LNCAP (cell line): ENCODE measurements at regions not wholly inside any gene's neighbourhood (a gene's known extent, or its start where the extent isn't known, plus 50 kb on each side); places are given as distances from the start of the nearest gene placed in this dataset.
A peak's percentile ranks its signal among the peaks of the same experiment; 100 is the strongest.

Experiments
- TF ChIP-seq, protein P1 (sequence below): fragments of 450-650 bp; IDR thresholded peaks from 2 replicates; pipeline ENCODE4 v1.5.1; 2017; ENCODE audit warnings: mild to moderate bottlenecking

DNA sequence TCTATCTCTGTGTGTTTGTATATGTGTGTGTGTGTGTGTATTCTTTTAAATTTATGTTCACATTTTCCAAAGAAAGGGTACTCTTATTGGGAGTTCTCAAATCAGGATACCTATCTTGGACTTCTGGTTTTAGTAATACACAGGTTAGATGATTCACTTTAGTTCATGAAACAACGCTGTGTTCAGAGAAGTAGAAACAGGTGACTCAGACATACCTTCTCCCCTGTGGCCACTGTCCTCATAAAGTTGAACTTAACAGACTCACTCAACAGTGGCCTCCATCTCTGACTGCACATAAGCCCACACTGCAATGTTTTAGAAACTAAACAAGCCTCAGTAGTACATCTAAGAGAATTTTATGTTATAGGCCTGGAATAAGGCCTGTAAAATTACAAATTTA, 566.6 kb upstream of the VRK2 start:
- TF ChIP-seq, protein P1, sequence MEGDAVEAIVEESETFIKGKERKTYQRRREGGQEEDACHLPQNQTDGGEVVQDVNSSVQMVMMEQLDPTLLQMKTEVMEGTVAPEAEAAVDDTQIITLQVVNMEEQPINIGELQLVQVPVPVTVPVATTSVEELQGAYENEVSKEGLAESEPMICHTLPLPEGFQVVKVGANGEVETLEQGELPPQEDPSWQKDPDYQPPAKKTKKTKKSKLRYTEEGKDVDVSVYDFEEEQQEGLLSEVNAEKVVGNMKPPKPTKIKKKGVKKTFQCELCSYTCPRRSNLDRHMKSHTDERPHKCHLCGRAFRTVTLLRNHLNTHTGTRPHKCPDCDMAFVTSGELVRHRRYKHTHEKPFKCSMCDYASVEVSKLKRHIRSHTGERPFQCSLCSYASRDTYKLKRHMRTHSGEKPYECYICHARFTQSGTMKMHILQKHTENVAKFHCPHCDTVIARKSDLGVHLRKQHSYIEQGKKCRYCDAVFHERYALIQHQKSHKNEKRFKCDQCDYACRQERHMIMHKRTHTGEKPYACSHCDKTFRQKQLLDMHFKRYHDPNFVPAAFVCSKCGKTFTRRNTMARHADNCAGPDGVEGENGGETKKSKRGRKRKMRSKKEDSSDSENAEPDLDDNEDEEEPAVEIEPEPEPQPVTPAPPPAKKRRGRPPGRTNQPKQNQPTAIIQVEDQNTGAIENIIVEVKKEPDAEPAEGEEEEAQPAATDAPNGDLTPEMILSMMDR, result no peak

DNA sequence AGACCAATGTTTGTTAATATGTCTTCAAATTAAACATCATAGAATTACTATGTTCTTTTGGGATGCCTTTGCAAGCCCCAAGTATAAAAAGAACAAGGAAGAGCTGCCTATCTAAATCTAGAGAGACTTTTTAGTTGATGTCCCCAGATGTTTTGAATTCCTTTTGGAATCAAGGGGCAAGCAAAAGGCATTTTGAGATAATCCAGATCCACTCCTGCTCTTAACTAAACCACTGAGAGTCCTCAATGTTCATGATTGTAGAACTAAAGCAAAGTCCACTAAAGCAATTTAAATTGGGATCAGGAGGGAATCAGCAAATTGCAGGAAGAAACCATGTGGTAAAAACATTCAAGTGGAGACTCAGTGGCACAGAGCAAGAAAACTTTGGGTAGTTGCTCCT, 558.5 kb upstream of the VRK2 start:
- TF ChIP-seq, protein P1, result no peak

DNA sequence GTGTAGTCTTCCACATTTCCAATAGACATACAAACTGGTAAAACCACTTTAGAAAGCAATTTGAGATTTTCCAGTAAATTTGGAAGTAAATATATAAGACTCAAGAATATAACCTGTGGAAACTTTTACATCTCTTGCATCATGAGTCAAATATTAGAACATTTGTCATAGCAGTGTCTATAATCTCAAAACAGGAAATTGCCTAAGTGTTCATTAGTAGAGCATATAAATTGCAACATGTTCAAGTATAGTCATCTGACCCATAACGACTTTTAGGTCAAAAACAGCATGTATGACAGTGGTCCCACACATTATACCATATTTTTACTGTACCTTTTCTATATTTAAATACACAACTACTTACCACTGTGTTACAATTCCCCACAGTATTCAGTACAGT, 555.9 kb upstream of the VRK2 start:
- TF ChIP-seq, protein P1, result no peak

DNA sequence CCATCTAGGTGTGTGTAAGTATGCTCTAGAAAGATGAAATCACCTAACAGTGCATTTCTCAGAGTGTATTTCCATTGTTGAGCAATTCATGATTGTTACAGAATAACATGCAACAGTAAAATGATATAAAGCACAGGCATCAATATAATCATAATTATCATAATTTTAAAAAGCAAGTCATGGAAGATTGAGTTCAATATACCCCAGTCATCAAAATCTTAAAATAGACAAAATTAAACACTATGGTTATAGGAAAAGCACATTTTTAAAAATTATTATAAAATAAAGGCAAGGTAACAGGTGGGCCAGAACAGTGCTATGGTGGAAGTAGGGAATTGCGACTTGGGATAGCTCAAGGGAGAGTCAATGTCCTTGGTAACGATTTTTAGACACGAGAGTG, 555.4 kb upstream of the VRK2 start:
- TF ChIP-seq, protein P1, result no peak

DNA sequence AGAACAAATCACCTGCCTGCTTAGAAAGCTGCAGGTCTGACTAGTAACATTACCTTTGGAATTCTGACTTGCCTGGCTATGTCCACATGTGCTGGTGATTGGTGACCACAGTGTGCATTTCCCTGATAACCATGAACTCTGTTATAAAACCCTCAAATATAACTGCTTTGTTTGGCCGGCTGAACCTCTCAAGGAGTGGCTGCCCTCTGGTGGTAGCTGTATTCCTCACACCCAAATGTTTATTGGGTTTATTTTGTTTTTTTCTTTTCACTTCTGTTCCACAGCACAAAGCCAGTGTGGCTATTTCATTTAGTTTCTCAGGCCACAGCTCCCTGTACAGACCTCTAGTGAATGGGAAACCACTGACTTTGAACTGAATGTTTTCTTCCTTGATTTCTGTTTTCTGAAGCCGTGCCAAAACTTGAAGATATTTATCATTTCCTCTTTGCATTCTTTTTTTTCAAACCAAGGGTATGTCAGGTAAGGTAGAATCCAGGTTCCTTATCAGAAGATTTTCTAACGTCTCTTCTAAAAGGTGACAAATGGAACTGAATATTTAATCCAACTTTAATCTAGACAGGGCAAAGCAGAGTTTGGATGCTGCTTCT, 549.0 kb upstream of the VRK2 start:
- TF ChIP-seq, protein P1, result peak; percentile 56

DNA sequence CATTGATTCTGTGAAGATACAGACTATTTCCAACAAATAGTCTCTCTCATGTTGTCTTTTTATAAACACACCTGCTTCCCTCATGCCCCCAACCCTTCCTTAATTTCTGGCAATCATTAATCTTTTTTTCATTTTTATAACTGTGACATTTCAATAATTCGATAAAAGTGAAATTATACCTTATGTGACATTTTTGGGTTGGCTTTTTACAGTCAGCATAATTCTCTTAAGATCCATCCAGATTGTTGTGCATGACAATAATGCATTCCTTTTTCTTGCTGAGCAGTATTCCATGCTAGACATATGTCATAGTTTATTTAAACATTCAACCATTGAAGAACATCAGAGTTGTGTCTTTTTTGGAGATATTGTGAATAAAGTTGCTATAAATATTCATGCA, 541.8 kb upstream of the VRK2 start:
- TF ChIP-seq, protein P1, result no peak

DNA sequence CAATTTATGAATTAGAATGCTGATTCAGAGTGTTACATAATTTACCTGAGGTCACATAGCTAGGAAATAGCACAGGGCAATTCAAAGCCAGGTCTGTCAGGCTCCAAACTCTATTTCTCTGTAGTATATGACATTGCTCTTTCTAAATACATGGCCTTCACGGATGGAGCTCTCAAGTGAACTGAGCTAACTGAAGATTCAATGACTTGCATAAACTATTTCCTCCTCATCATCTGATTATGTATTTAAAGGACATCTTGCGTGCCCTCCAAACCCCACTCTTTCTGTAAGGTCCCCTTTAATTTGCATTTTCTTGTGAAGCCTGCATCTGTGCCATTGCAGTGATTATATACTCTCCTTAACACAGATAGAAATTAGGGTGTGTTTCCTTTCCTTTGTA, 537.4 kb upstream of the VRK2 start:
- TF ChIP-seq, protein P1, result no peak

DNA sequence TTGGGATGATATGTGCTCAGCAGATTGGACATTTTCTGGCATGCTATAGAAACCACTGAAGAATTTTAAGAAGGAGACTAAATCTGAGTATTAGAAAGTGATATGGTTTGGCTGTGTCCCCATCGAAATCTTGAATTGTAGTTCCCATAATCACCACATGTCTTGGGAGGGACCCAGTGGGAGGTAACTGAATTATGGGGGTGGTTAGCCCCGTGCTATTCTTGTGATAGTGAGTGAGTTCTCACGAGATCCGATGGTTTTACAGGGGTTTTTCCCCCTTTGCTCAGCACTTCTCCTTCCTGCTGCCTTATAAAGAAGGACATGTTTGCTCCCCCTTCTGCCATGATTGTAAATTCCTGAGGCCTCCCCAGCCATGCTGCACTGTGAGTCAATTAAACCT, 535.9 kb upstream of the VRK2 start:
- TF ChIP-seq, protein P1, result no peak
